ENCODE measurements at regions not wholly inside any gene's neighbourhood (a gene's known extent, or its start where the extent isn't known, plus 50 kb on each side); places are given as distances from the start of the nearest gene placed in this dataset.
"Not testable (repeated sequence)": the region's sequence is repeated elsewhere in the genome, so short reads cannot be mapped to it uniquely, and the experiment has no call there.

DNA sequence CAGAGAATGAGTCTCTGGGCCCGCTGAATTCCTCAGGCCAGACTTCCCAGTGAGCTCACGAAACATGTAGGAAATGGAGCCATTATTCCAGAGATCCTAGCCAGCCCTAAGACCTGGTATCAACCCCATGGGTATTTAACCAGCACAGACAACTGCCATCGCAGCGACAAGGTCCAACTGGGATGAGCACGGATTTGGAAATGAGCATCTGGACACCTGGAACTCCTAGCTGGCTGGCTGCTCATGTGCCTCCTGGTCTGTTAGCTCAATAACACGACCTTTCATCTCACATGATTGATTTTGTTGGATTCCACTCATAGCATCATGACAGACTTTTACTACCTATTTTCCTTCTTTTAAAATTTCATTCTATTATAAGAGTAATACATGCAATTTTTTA is 51.0 kb downstream of the POU3F3 start:
- no peak for DNase-seq

- DNase-seq: no peak
Measured at GRCh38 chr2:104909317-104909716, 55.4 kb downstream of the POU3F3 start.

DNA sequence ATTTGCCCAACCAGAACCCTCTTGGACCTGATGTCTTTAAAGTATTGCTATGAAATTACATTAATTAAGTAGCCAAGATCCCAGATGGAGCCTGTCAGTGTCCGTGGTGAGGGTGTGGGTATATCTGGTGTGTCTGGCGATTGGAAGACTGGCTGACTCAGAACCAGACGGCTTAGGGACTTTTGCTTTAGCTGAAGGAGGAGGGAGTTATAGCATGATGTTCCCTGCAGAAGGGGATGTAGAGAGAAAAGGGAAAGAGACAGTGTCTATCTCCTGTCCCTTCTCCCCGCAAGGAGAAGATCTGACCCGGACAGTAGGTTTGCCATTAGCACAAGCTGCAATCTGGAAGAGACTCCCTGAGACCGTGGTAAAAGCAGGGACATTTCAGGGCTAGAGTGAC is 60.6 kb downstream of the POU3F3 start:
- no peak for DNase-seq

- no peak for DNase-seq
Measured at GRCh38 chr2:104915107-104915793, 61.3 kb downstream of the POU3F3 start.

- no peak for DNase-seq
Measured at GRCh38 chr2:104919127-104919526, 65.2 kb downstream of the POU3F3 start.

DNA sequence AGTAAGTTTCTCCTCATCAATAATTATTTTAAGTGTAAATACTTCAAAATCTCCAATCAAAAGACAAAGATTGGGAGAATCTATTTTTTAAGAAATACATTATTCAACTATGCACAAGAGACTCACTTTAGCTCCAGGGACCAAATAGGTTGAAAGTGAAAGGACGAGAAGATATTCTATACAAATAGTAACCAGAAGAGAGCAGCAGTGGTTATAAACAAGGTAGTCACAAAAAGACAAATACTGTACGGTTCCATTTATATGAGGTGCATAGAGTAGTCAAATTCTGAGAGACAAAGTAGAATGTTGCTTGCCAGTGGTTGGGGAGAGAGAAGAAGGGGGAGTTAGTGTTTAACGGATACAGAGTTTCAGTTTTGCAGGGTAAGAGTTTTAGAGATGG is 69.8 kb downstream of the POU3F3 start:
- DNase-seq: no peak

DNA sequence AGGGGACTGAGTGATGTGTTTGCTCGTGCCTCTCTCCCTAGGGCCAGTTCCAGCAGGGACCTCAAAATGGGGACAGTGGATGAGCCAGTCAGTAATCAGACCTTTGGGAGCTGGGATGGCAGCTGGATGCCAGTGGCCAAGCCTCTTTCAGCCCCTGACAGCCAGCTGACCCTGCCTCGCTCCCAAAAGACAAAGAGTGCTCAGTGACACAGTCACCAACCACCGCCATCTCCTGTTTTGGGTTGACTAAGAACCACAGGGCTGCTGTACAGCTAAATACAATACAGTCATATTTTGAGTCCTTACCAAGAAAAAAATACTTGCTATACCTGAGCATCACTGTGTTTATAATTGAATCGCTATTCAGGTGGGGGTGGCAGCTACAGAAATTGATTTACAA is 75.7 kb downstream of the POU3F3 start:
- peak; percentile 9 for DNase-seq

DNA sequence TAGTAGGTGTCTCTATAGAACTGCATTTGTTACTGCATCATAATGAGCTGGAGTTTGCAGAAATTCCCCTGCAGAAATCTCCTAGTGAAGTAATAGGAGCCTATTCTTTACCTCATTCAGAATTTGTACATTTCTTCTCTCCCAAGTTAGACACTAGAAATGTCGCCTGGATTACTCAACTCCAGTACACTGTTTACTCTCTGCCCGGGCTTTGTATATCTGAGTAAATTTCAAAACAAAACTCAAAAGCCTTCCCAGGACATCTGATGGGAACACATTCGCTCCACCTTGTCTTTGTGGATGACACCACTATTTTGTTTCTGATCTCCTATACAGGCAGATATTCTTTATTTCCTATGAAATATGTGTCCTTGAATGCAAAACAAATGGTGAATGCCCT is 76.8 kb downstream of the POU3F3 start:
- no peak for DNase-seq

DNA sequence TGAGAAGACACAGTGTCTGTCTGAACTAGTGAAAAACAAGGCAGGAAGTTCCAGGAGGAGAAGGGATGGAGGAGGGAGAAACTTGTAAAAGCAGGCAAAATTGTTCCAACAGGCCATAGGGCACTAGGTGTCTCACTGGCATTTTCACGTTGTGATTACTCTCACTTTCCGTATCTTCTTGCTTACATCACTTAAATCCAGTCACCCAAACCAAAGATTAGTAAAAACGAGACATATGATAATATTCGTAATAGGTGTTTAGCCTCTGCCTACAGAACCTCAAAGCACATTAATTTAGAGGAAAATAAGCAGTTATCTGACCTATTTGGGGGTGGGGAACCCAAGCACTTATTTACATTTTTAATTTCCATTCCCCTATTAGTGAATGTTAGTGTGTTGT is 78.3 kb downstream of the POU3F3 start:
- DNase-seq: peak; percentile 34

DNA sequence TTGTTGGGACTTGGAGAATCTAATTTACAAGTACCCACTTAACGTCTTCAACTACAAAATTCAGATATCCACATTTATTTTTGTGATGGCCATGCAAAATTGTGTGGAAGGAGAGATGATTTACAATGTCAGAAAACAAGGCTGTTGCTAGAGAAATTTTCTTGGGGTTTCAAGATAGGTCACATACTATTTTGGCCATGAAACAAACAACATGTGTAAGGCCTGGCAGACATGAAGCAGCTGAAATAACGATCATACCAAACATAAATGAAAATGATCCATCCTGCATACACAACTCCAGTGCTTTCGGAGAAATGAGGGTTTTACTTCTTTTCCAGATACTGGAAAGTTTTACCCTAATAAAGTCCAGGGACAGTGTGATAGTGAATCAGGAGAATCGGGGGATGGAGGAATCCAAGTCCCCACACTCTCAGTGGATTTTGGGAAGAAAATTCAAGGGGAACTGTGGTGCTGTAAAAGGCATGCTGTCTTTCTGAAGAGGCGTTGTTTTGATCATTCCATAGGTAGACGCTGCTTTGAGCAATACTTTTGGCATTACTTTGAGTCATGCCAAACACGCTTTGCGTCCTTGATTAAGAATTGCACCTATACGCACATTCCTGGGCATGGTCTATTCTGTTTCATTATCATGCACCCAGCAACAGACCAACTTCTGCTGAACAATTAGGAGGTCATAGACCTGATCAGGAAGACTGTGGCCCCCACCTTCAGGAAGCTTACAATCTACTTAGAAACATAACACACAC is 79.4 kb downstream of the POU3F3 start:
- DNase-seq: no peak

DNA sequence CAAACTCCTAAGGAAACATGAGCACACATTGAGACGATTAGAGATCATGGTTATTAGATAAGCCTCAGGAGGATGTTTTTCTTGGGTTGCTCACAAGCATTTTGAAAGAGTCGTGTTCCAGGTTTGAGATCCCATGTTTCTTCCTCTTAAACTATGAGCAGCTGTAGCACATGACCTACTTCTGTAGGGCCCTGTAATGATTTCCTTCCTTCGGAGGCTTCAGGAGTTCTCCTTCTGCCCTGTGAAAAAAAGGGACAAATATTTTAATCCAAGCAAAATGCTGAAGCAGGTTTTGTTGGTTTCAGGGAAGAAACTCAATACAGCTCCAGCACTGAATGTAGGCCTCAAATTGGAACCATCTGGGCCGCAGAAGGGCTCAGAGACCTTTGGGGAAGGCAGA is 82.6 kb downstream of the POU3F3 start:
- DNase-seq: no peak

DNA sequence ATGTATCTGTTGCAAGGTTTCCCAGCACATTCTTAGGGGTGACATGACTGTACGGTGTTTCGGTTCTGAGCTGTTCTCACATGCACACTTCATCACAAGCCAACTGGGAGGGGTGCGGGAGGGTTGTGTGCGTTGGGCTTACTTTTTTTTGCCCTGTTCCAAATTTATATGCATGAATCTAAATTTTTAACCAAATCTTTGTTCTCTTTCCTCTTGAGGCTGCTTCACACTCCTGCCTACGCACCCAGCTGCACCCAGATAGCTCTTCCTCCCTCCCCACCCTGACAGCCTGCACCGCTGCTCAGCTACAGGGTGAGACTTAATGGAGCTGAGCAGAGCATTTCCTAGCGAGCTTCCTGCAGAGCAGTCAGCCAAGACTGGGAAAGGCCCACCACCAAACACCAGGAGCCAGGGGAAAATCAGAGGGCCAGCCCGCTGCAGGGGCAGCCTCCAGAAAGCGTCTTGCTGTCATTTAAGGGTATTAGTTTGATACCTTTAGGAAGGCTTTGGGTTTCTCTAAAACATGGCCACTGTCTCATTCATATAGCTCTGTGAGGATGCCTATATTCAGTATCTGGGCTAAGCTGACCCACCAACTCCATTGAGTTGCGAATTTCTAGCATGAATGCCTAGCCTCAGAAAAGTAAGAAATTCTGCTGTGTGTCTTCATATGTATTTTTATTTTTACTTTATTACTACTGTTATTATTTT is 84.5 kb downstream of the POU3F3 start:
- peak; percentile 54 for DNase-seq

- DNase-seq: no peak
Measured at GRCh38 chr2:104939570-104940217, 85.8 kb downstream of the POU3F3 start.

DNA sequence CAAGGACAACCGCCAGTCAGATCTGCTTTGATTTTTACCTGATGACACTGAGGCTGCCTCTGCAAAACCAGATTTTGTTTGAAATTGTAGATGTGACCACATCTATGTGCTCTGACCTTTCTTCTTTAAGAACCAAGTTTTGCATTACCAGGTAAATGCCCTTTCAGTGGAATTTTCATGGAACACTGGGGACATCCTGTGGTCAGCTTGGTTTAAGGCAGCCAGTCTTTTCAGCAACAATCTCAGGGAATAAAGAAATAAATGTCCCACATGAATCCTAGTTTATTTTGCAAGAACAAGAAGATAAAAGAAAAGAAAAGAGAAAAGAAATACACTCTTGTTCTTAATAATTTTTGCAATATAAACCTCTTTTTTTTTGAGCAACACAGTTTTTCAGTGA is 90.6 kb downstream of the POU3F3 start:
- no peak for DNase-seq

DNA sequence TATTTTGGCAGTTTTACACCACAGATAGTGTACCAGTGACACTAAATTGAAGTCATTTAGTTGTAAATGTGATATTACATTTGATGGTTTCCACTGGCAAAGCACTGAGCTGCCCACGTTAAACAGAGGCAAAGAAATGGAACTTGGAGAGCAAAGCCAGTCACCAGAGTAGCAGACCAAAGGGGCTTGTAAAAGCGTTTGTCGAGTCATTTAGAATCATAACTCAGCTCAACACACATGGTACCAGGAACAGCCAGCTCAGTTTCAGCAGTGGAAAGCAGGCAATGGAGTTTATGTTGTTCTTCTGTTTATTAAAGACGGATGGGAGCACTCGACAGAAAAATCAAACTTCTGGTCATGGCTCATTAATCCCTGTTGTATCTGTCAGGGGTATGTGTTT is 91.2 kb downstream of the POU3F3 start:
- DNase-seq: no peak

DNA sequence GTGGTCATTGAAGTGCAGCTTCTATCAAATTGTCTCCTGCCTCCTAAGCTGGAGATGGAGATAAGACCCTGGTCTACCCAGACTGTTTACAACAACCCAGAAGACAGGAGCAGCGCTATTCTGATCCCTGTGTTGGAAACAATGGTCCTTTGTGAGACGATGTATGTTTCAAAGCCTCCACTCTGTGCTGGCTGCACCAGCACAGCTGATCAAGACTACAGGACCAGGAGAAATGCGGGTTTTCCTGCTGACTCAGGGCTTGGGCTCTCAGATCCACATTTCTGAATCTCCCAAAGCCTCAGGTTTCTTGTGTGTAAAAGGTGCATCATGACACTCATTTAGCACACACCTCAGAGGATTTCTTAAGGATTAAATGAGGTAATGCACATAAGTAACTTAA is 92.0 kb downstream of the POU3F3 start:
- no peak for DNase-seq

DNA sequence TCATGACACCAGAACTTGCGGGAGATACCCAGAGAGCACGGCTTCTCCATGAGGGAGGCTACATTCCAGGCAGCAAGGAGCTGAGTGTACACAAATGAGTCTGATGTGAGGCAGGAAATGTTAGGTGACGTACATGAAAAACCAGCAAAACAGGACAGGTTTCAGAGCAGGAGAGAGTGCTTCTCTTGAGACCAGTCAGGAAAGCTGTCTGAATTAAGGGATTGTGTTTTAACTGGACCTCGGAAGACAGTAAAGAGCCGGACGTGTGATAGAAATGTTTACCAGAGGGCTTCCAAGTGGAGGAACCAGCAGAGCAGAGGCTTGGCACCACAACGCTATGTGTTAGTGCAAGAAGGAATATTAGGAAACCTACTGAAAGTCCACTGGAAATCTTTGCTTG is 90.4 kb upstream of the MRPS9 start:
- DNase-seq: not testable (repeated sequence)

DNA sequence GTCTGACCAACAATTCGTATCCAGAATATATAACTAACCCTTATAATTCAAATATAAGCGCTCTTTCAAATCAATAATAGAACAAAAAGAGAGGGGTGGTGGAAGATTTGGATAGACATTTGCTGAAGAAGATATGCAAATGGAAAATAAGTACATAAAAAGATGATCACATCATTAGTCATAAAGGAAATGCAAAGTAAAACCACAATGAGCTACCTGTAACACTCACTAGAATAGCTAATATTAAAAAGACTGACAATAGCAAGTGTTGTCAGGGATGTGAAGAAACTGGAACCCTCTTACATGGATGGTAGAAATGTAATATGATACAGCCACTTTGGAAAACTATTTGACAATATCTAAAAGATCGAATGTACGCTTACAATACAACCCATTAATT is 84.9 kb upstream of the MRPS9 start:
- DNase-seq: no peak

DNA sequence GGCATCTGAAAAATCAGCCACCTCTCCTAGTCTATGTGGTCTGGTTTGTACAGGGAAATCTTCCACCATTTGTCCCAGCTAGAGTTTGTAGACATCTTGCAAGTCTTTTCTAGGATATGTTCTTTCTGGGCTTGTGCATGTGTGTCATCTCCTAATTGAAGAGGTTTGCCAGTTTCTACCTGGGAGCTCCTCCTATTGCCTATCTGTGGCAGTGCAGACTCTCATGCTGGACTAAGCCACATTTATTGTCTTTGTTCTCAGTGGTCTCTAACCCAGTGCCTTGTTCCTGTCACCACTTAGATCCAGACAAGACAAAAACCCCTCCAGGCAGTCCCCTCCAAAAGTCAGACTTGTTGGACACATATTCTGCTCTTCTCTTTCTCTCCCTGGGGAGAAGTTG is 72.0 kb upstream of the MRPS9 start:
- DNase-seq: no peak

GRCh38 chr2:104969564-104969963 is 68.3 kb upstream of the MRPS9 start:
- peak; percentile 23 for DNase-seq

- no peak for DNase-seq
Measured at GRCh38 chr2:104975371-104975770, 62.5 kb upstream of the MRPS9 start.

GRCh38 chr2:104975851-104976250 is 62.0 kb upstream of the MRPS9 start:
- DNase-seq: no peak

- peak; percentile 32 for DNase-seq
Measured at GRCh38 chr2:104976603-104977120, 61.2 kb upstream of the MRPS9 start.
